GM12878 (cell line): ENCODE measurements at regions not wholly inside any gene's neighbourhood (a gene's known extent, or its start where the extent isn't known, plus 50 kb on each side); places are given as distances from the start of the nearest gene placed in this dataset.

Source experiments
- ATF7 ChIP-seq: fragments of 450-650 bp; IDR thresholded peaks from 2 replicates; pipeline ENCODE4 v1.6.1; 2016; ENCODE audit warnings: low read depth, mild to moderate bottlenecking
- CEBPB ChIP-seq, 2 experiments: fragments of 150-350 bp in 1 of 2; IDR thresholded peaks; 2 replicates each; pipeline ENCODE4 v1.6.1; 2012 to 2014; ENCODE audit warnings: low read depth in 2 of 2, low read length in 2 of 2, borderline replicate concordance in 1 of 2, inconsistent platforms in 1 of 2
- CTCF ChIP-seq, 3 experiments: IDR thresholded peaks in 2 of 3; conservative IDR thresholded peaks in 1 of 3; 2 replicates each; pipeline ENCODE4 v1.5.1; 2011; ENCODE audit warnings: low read depth in 3 of 3, low read length in 3 of 3, mild to moderate bottlenecking in 3 of 3, control low read depth in 2 of 3, moderate library complexity in 2 of 3, inconsistent platforms in 1 of 3, mixed read lengths in 1 of 3; ENCODE audit not compliant: control insufficient read depth in 2 of 3, insufficient read depth in 1 of 3; ENCODE audit errors: extremely low read depth in 1 of 3
- EP300 ChIP-seq, 2 experiments: fragments of 150-350 bp in 1 of 2; IDR thresholded peaks; 2 replicates each; pipeline ENCODE4 v1.6.1; 2011 to 2012; ENCODE audit warnings: low read depth in 2 of 2, low read length in 2 of 2, borderline replicate concordance in 1 of 2, improper control_type of control experiment in 1 of 2, inconsistent platforms in 1 of 2; ENCODE audit not compliant: control insufficient read depth in 1 of 2
- EZH2 ChIP-seq: IDR thresholded peaks from 2 replicates; pipeline ENCODE4 v1.6.1; 2012; ENCODE audit warnings: low read depth, mild to moderate bottlenecking, control low read depth, inconsistent platforms, low read length, borderline replicate concordance; ENCODE audit not compliant: control insufficient read depth
- NBN ChIP-seq: fragments of 450-650 bp; IDR thresholded peaks from 2 replicates; pipeline ENCODE4 v1.6.1; 2016
- NR2C2 ChIP-seq: IDR thresholded peaks from 2 replicates; pipeline ENCODE4 v1.6.1; 2011; ENCODE audit warnings: borderline replicate concordance, low read depth; ENCODE audit not compliant: control insufficient read depth, insufficient read length
- STAT1 ChIP-seq: fragments of 450-650 bp; conservative IDR thresholded peaks from 2 replicates; pipeline ENCODE4 v1.6.1; 2014; ENCODE audit warnings: antibody characterized with exemption, mild to moderate bottlenecking
- TAF1 ChIP-seq: IDR thresholded peaks from 2 replicates; pipeline ENCODE4 v1.6.1; 2011; ENCODE audit warnings: mild to moderate bottlenecking, low read depth, low read length, borderline replicate concordance
- USF1 ChIP-seq: IDR thresholded peaks from 2 replicates; pipeline ENCODE4 v1.6.1; 2011; ENCODE audit warnings: borderline replicate concordance, low read depth, mild to moderate bottlenecking, moderate library complexity, mixed read lengths, low read length; ENCODE audit not compliant: insufficient read depth; ENCODE audit errors: extremely low read length
- ZSCAN29 ChIP-seq: fragments of 450-650 bp; IDR thresholded peaks from 2 replicates; pipeline ENCODE4 v1.6.1; 2017; ENCODE audit warnings: mild to moderate bottlenecking, moderate library complexity

GRCh38 chr1:200334661-200335256 lies 75.1 kb downstream of the ZNF281 start:
- TF ChIP-seq NBN (no peak), ATF7 (no peak), CTCF (IDR thresholded peaks at IDR 0.05 in 2 of 3, conservative IDR thresholded peaks at IDR 0.05 in 1 of 3; ENCODE audit: control insufficient read depth in 2 of 3, extremely low read depth in 1 of 3, insufficient read depth in 1 of 3, low read depth in 3 of 3, low read length in 3 of 3) (no peak), CEBPB (IDR thresholded peaks at IDR 0.05; ENCODE audit: borderline replicate concordance in 1 of 2, low read depth in 2 of 2, low read length in 2 of 2) (no peak), ZSCAN29 (no peak), STAT1 (no peak), TAF1 (no peak), NR2C2 (no peak), EZH2 (no peak), EP300 (IDR thresholded peaks at IDR 0.05; ENCODE audit: borderline replicate concordance in 1 of 2, control insufficient read depth in 1 of 2, low read depth in 2 of 2, low read length in 2 of 2) (no peak), USF1 (no peak)
